Endodermal cell (in vitro differentiated cells): ENCODE measurements at regions not wholly inside any gene's neighbourhood (a gene's known extent, or its start where the extent isn't known, plus 50 kb on each side); places are given as distances from the start of the nearest gene placed in this dataset.
"Not testable (repeated sequence)": the region's sequence is repeated elsewhere in the genome, so short reads cannot be mapped to it uniquely, and the experiment has no call there.

Experiments used
- DNase-seq: peaks from one replicate; pipeline ENCODE4 v3.0.0-alpha.2; 2017
- H3K27ac ChIP-seq: 2 replicates; pipeline ENCODE4 v1.5.1; 2013; ENCODE audit warnings: mild to moderate bottlenecking, low read depth, low read length, moderate library complexity
- H3K27me3 ChIP-seq: 2 replicates; pipeline ENCODE4 v1.6.1; 2013; ENCODE audit warnings: mild to moderate bottlenecking, low read length, moderate library complexity; ENCODE audit not compliant: insufficient read depth, control insufficient read depth, poor library complexity, severe bottlenecking
- H3K36me3 ChIP-seq: 2 replicates; pipeline ENCODE4 v1.7.0; 2013; ENCODE audit warnings: mild to moderate bottlenecking, low read length, moderate library complexity; ENCODE audit not compliant: control insufficient read depth, insufficient read depth
- H3K4me1 ChIP-seq: one replicate; pipeline ENCODE4 v1.7.0; 2013; ENCODE audit warnings: low read length; ENCODE audit not compliant: control insufficient read depth, insufficient read depth
- H3K4me3 ChIP-seq: 2 replicates; pipeline ENCODE4 v1.5.1; 2013; ENCODE audit warnings: mild to moderate bottlenecking, low read length, moderate library complexity
- H3K9ac ChIP-seq: 2 replicates; pipeline ENCODE4 v1.6.1; 2013; ENCODE audit warnings: mild to moderate bottlenecking, low read length, moderate library complexity; ENCODE audit not compliant: poor library complexity, severe bottlenecking; ENCODE audit errors: extremely low read depth
- H3K9me3 ChIP-seq: 2 replicates; pipeline ENCODE4 v1.6.1; 2013; ENCODE audit warnings: mild to moderate bottlenecking, low read length, moderate library complexity; ENCODE audit not compliant: control insufficient read depth
- H3K27ac Mint-ChIP-seq: 2 replicates; pipeline ENCODE4 v1.8.0; 2020; ENCODE audit warnings: mixed read lengths
- H3K27me3 Mint-ChIP-seq: 2 replicates; pipeline ENCODE4 v1.8.0; 2021; ENCODE audit warnings: mild to moderate bottlenecking, mixed read lengths; ENCODE audit not compliant: insufficient read depth
- H3K36me3 Mint-ChIP-seq: 2 replicates; pipeline ENCODE4 v1.8.0; 2020; ENCODE audit warnings: low read depth, mixed read lengths
- H3K4me1 Mint-ChIP-seq: 2 replicates; pipeline ENCODE4 v1.8.0; 2020; ENCODE audit warnings: mixed read lengths
- H3K4me3 Mint-ChIP-seq: 2 replicates; pipeline ENCODE4 v1.8.0; 2020; ENCODE audit warnings: mild to moderate bottlenecking, moderate library complexity, mixed read lengths
- H3K9me3 Mint-ChIP-seq: 2 replicates; pipeline ENCODE4 v1.8.0; 2020; ENCODE audit warnings: mild to moderate bottlenecking, mixed read lengths
- WGBS, 2 experiments: methylation state at CpG; one replicate each; pipeline versions ENCODE4 v1.1.5 to v1.1.7; 2013; ENCODE audit warnings: missing lambda C conversion rate in 2 of 2, mixed read lengths in 1 of 2; ENCODE audit not compliant: insufficient coverage in 1 of 2, insufficient read length in 1 of 2; 5-methylcytosine and 5-hydroxymethylcytosine counted together
- TF ChIP-seq, protein P1 (sequence below): fragments of 200-600 bp; sonication (generic); conservative IDR thresholded peaks from 2 replicates; pipeline ENCODE4 v1.5.0; 2021; ENCODE audit warnings: antibody characterized with exemption, mild to moderate bottlenecking

- no peak overlapping the region for H3K4me3 ChIP-seq
- no peak overlapping the region for H3K4me3 Mint-ChIP-seq
- H3K36me3 ChIP-seq: no peaks in the 10 kb centered on the region
- H3K27ac ChIP-seq: no peak overlapping the region
- no peaks in the 10 kb centered on the region for H3K27me3 ChIP-seq
- H3K9me3 ChIP-seq: no peaks in the 10 kb centered on the region
- peaks cover 2% of the 10 kb centered on the region for H3K4me1 ChIP-seq
- H3K9ac ChIP-seq: no peak overlapping the region
- H3K27ac Mint-ChIP-seq: no peak overlapping the region
- DNase-seq: no peak
- 100% methylated on average over 1 of the region's 1 CpG; no CpG with 5 or more reads in 1 of the 2 experiments for WGBS, 2 experiments
- TF ChIP-seq, protein P1, sequence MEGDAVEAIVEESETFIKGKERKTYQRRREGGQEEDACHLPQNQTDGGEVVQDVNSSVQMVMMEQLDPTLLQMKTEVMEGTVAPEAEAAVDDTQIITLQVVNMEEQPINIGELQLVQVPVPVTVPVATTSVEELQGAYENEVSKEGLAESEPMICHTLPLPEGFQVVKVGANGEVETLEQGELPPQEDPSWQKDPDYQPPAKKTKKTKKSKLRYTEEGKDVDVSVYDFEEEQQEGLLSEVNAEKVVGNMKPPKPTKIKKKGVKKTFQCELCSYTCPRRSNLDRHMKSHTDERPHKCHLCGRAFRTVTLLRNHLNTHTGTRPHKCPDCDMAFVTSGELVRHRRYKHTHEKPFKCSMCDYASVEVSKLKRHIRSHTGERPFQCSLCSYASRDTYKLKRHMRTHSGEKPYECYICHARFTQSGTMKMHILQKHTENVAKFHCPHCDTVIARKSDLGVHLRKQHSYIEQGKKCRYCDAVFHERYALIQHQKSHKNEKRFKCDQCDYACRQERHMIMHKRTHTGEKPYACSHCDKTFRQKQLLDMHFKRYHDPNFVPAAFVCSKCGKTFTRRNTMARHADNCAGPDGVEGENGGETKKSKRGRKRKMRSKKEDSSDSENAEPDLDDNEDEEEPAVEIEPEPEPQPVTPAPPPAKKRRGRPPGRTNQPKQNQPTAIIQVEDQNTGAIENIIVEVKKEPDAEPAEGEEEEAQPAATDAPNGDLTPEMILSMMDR: no peak
- H3K4me1 Mint-ChIP-seq: no peaks in the 10 kb centered on the region
- H3K9me3 Mint-ChIP-seq: no peaks in the 10 kb centered on the region
- peaks cover 2% of the 10 kb centered on the region for H3K27me3 Mint-ChIP-seq
- H3K36me3 Mint-ChIP-seq: no peaks in the 10 kb centered on the region
Measured at GRCh38 chr9:26639761-26640160, 252.8 kb downstream of the CAAP1 start.

DNA sequence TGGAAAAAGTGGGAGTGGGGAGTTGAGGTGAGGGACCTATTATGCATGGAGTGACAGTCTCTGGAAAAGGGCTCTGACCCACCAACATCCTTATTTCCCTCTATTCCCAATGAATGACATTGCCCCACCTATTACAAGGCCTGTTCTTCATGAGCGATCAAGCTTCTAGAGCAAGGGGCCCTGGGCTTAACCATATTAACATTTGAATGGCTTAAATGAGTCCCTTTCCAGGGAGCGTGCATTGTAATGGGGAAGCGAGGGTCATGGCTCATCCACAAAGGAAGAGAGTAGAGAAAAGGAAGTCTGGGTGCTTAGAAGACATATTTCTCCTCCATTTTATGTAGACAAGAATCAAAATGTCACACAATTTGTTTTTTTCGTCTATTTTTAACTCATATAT, 255.5 kb downstream of the CAAP1 start:
- Histone ChIP-seq H3K27ac (no peak overlapping the region), H3K36me3 (no peaks in the 10 kb centered on the region), H3K4me3 (no peak overlapping the region), H3K4me1 (peaks cover 1% of the 10 kb centered on the region), H3K9me3 (no peaks in the 10 kb centered on the region), H3K9ac (no peak overlapping the region), H3K27me3 (no peaks in the 10 kb centered on the region)
- no peak overlapping the region for H3K4me3 Mint-ChIP-seq
- peak; percentile 77 for DNase-seq
- 50% methylated on average over 4 of the region's 4 CpGs; no CpG with 5 or more reads in 1 of the 2 experiments for WGBS, 2 experiments
- TF ChIP-seq, protein P1: no peak
- no peak overlapping the region for H3K27ac Mint-ChIP-seq
- H3K36me3 Mint-ChIP-seq: no peaks in the 10 kb centered on the region
- no peaks in the 10 kb centered on the region for H3K4me1 Mint-ChIP-seq
- peaks cover 2% of the 10 kb centered on the region for H3K27me3 Mint-ChIP-seq
- no peaks in the 10 kb centered on the region for H3K9me3 Mint-ChIP-seq

GRCh38 chr9:26613851-26614350, 278.7 kb downstream of the CAAP1 start:
- H3K9me3 ChIP-seq, H3K27me3 ChIP-seq, H3K27me3 Mint-ChIP-seq, H3K36me3 ChIP-seq, H3K4me3 ChIP-seq, H3K27ac ChIP-seq, H3K4me3 Mint-ChIP-seq, H3K36me3 Mint-ChIP-seq, H3K9me3 Mint-ChIP-seq, H3K4me1 ChIP-seq, H3K27ac Mint-ChIP-seq, H3K4me1 Mint-ChIP-seq, H3K9ac ChIP-seq: not testable (repeated sequence)
- peak; percentile 75 for DNase-seq
- TF ChIP-seq, protein P1: peak; percentile 74
- WGBS, 2 experiments: 50% methylated on average over 11 of the region's 12 CpGs; no CpG with 5 or more reads in 1 of the 2 experiments
